GM19025 (cell line): ENCODE measurements at regions not wholly inside any gene's neighbourhood (a gene's known extent, or its start where the extent isn't known, plus 50 kb on each side); places are given as distances from the start of the nearest gene placed in this dataset.

Experiments
- ATAC-seq: cut with Tn5 transposase; IDR thresholded peaks from one replicate; pipeline ENCODE4 v1.9.1; 2021; ENCODE audit warnings: mild to moderate bottlenecking, low read depth, moderate library complexity; ENCODE audit not compliant: unreplicated experiment

- ATAC-seq, result no peak
These were observed 117.7 kb upstream of the KIAA1217 start for GRCh38 chr10:24091256-24091655.

- no peak for ATAC-seq
These were observed 112.7 kb upstream of the KIAA1217 start for GRCh38 chr10:24096281-24096680.

- no peak for ATAC-seq
These were observed 111.2 kb upstream of the KIAA1217 start for GRCh38 chr10:24097751-24098207.

DNA sequence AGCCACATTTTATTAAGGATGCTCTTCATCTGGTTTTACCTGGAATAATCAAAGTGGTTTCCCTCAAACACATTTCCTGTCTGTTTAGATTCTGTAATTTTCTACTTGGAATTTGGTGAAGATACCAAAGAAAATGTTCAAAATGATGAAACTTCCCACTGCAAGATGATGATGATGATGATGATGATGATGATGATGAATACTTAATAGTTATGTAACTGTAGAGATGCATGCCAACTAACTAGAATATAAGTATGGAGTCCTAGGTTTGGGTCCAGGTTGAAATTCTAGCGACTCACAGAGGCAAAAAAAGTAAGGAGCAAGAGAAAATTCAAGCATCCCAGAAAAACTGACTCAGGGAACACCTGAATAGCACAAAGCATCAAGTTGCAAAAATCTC, 104.0 kb upstream of the KIAA1217 start:
- ATAC-seq, result no peak

- ATAC-seq, result no peak
These were observed 95.0 kb upstream of the KIAA1217 start for GRCh38 chr10:24113901-24114300.

- no peak for ATAC-seq
These were observed 94.4 kb upstream of the KIAA1217 start for GRCh38 chr10:24114556-24114955.

- no peak for ATAC-seq
These were observed 93.5 kb upstream of the KIAA1217 start for GRCh38 chr10:24115403-24115802.

DNA sequence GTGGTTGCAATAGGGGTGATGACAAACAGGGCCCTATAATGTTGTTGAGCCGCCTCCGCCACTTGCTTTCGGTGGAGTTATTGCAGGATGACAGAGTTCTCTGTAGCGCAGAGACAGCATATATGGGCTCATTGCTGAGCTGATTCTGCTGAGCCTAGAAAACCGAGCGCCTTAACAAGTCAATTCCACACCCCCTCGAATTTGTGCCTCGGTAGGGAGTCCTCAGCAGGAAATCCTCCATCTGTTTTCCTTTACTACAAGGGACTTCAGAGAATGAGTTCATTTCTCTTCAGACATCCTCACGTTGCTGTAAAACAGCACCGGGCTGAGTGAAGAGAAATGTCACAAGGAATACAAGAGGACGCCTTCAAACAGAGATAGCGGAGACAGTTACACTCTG, 90.7 kb upstream of the KIAA1217 start:
- no peak for ATAC-seq

DNA sequence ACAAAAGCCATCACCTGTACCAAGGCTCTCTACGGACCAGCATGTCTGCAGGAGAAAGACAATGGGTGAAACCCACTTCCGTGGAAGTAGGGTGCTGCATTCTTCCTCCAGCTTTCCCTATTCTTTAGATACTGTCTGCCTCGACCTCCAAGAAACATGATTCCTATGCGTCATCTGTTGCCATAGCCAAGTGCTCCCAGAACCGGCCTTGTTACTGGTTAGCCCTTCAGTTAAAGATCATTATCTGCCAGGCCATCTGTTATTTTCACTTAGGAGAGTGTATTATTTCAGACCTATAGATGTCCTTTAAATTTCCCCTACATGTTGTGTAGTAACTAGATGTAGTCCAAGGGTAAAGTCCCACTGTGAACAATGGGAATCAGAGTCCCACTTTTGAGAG, 89.0 kb upstream of the KIAA1217 start:
- no peak for ATAC-seq

DNA sequence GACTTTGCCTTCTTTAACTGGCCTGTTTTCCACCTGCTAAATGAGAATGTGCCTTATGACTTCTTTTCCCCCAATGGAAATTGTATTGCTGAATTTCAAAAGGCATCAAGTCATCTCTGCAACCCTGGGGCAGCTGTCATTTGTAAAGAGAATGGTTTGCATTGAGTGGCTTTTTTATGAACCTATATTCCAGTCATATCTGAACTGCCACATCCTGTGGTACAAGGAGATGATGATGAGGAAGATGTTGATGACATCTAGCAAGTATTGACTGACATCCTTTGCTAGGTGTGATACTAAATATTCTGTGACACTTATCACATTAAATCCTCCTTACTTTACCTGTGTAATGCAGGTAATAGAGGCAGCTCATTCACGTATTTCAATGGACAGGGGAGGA, 88.3 kb upstream of the KIAA1217 start:
- no peak for ATAC-seq

GRCh38 chr10:24127516-24127915, 81.4 kb upstream of the KIAA1217 start:
- ATAC-seq, result no peak

- ATAC-seq, result no peak
These were observed 80.7 kb upstream of the KIAA1217 start for GRCh38 chr10:24128066-24128730.

DNA sequence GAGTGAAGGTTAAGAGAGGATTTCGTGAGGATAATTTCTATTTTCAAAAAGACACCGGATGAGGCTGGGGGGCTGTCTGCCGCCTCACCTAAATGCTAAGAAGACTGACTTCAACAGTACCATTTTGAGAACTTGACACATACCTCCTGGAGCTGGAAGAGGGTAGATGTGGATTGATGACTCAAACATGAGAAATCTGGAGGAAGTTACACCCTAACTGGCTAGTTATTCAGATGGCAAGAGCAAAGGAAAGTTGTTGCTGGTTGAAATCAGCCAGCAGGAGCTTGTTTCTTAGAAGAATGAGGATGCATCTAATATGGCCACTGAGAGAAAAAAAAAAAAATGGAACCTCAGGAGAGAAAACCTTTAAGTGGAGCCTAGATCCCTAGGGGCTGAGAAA, 76.2 kb upstream of the KIAA1217 start:
- ATAC-seq, result no peak

GRCh38 chr10:24133835-24134234, 75.1 kb upstream of the KIAA1217 start:
- no peak for ATAC-seq

DNA sequence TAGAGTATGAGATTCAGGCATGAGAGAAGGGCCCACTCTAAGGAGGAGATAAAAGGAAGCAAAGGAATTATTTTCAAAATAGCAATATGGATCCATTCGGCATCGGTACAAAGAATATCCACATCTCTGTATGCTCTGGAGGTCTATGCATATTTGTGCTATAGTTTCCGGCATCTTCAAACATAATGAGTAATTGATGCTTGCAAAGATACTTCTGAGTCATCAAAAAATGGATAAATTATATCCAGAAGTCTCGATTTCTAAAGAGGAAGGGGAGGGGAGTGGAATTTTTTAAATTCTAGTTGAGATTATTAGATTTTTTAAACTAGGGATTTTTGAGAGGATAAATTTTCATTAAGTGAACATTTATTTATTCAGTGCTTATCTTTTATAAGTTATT, 72.9 kb upstream of the KIAA1217 start:
- ATAC-seq, result no peak

- no peak for ATAC-seq
These were observed 61.6 kb upstream of the KIAA1217 start for GRCh38 chr10:24147321-24147720.

- no peak for ATAC-seq
These were observed 59.3 kb upstream of the KIAA1217 start for GRCh38 chr10:24149640-24150039.

DNA sequence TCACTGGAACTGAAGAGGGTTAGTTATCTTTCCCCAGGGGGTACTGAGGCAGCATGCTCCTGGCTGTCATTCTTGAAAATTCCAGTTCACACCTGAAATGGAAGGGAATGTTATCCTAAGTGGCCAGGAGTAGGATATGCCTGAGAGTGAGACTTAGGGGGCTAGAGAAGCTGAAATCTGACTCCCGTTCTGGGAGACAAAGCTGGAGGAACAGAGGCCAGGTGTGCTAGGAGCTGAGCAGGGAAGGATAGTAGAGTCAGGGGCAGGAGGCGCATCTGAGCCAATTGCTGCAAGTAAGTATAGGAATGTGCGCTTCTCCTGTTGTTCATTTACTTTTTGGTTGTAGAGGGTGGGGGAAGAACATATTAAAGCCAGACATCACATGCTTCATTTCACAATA, 58.1 kb upstream of the KIAA1217 start:
- no peak for ATAC-seq

- ATAC-seq, result no peak
These were observed 56.7 kb upstream of the KIAA1217 start for GRCh38 chr10:24152270-24152669.

GRCh38 chr10:24153031-24153430, 55.9 kb upstream of the KIAA1217 start:
- ATAC-seq, result no peak

DNA sequence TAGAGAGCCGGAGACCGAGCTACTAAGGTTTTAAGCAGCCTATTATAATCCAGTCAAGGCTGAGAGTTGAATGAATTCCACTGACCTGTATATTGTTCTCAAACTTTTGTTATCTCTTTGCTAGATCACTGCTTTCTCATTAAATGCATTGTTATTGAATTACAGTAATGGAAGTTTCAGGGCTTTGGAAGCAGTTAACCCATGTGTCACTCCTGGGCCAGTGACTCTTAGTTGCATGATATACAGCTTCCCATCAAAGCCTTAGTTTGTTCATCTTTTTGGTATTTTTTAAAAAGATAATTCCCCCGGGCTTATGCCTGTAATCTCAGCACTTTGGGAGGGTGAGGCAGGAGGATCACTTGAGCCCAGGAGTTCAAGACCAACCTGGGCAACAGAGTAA, 55.4 kb upstream of the KIAA1217 start:
- ATAC-seq, result no peak

GRCh38 chr10:24156686-24157085, 52.3 kb upstream of the KIAA1217 start:
- no peak for ATAC-seq

GRCh38 chr10:24157567-24157966, 51.4 kb upstream of the KIAA1217 start:
- no peak for ATAC-seq
